WTC11 (cell line): ENCODE measurements at regions not wholly inside any gene's neighbourhood (a gene's known extent, or its start where the extent isn't known, plus 50 kb on each side); places are given as distances from the start of the nearest gene placed in this dataset.

Experiments
- ATAC-seq: fragments of 200-7000 bp; cut with Tn5 transposase; 2 replicates; pipeline ENCODE4 v1.10.0; 2021; ENCODE audit warnings: mild to moderate bottlenecking, moderate library complexity
- CTCF ChIA-PET: fragments of 300-600 bp; sonication (Branson Sonifier 250); formaldehyde crosslinking; loops from one replicate; lab custom pipeline; 2021; ENCODE audit warnings: antibody characterized with exemption; lab: Charles Lee
- POLR2A ChIA-PET: fragments of 350-600 bp; sonication (Branson Sonifier 250); formaldehyde crosslinking; loops from one replicate; lab custom pipeline; 2021; ENCODE audit warnings: antibody characterized with exemption; lab: Charles Lee
- DNase-seq: peaks from one replicate; pipeline ENCODE4 v3.0.0; 2021; ENCODE audit warnings: low spot score
- H3K27ac Mint-ChIP-seq: 2 replicates; pipeline ENCODE4 v1.8.0; 2021; ENCODE audit warnings: mixed read lengths
- H3K27me3 Mint-ChIP-seq: 2 replicates; pipeline ENCODE4 v1.8.0; 2021; ENCODE audit warnings: low read depth, mild to moderate bottlenecking, moderate library complexity, mixed read lengths
- H3K36me3 Mint-ChIP-seq: 2 replicates; pipeline ENCODE4 v1.8.0; 2021; ENCODE audit warnings: mixed read lengths
- H3K4me1 Mint-ChIP-seq: 2 replicates; pipeline ENCODE4 v1.8.0; 2022; ENCODE audit warnings: mixed read lengths
- H3K4me3 Mint-ChIP-seq: 2 replicates; pipeline ENCODE4 v1.8.0; 2021; ENCODE audit warnings: mild to moderate bottlenecking, moderate library complexity, mixed read lengths
- H3K9me3 Mint-ChIP-seq: 2 replicates; pipeline ENCODE4 v1.8.0; 2021; ENCODE audit warnings: mixed read lengths
- ARID4B ChIP-seq: sonication (generic); formaldehyde crosslinking; IDR thresholded peaks from 2 replicates; pipeline ENCODE4 v1.8.0; 2023; ENCODE audit warnings: missing genetic modification reagents, mild to moderate bottlenecking, borderline replicate concordance
- ATF1 ChIP-seq: sonication (generic); formaldehyde crosslinking; IDR thresholded peaks from 2 replicates; pipeline ENCODE4 v1.8.1; 2023; ENCODE audit warnings: mild to moderate bottlenecking, moderate library complexity, missing genetic modification reagents
- CBFB ChIP-seq: sonication (generic); formaldehyde crosslinking; IDR thresholded peaks from 2 replicates; pipeline ENCODE4 v1.8.1; 2022; ENCODE audit warnings: mild to moderate bottlenecking, low read depth, missing genetic modification reagents
- CTCF ChIP-seq: fragments of 200-600 bp; IDR thresholded peaks from 2 replicates; pipeline ENCODE4 v1.8.0; 2022; ENCODE audit warnings: antibody characterized with exemption
- E2F1 ChIP-seq: sonication (generic); formaldehyde crosslinking; IDR thresholded peaks from 2 replicates; pipeline ENCODE4 v1.8.0; 2022; ENCODE audit warnings: mild to moderate bottlenecking, missing genetic modification reagents
- ELF4 ChIP-seq: sonication (generic); formaldehyde crosslinking; IDR thresholded peaks from 2 replicates; pipeline ENCODE4 v1.8.1; 2022; ENCODE audit warnings: low read depth, mild to moderate bottlenecking, moderate library complexity, missing genetic modification reagents
- FOXP1 ChIP-seq: sonication (generic); formaldehyde crosslinking; IDR thresholded peaks from 2 replicates; pipeline ENCODE4 v1.8.0; 2022; ENCODE audit warnings: missing genetic modification reagents, mild to moderate bottlenecking, moderate library complexity, borderline replicate concordance
- GABPB1 ChIP-seq: sonication (generic); formaldehyde crosslinking; IDR thresholded peaks from 2 replicates; pipeline ENCODE4 v1.8.1; 2023; ENCODE audit warnings: mild to moderate bottlenecking, missing genetic modification reagents
- GRHL2 ChIP-seq: fragments of 250-450 bp; sonication (Bioruptor Pico); IDR thresholded peaks from 2 replicates; pipeline ENCODE4 v1.8.0; 2022; ENCODE audit warnings: mild to moderate bottlenecking, moderate library complexity; ENCODE audit not compliant: insufficient replicate concordance, severe bottlenecking
- HMGA2 ChIP-seq: fragments of 250-450 bp; sonication (Bioruptor Pico); IDR thresholded peaks from 2 replicates; pipeline ENCODE4 v1.4.0; 2021; ENCODE audit warnings: mild to moderate bottlenecking, moderate library complexity
- IRF1 ChIP-seq: sonication (generic); formaldehyde crosslinking; IDR thresholded peaks from 2 replicates; pipeline ENCODE4 v1.8.0; 2023; ENCODE audit warnings: missing genetic modification reagents
- JAZF1 ChIP-seq: fragments of 250-450 bp; sonication (Bioruptor Pico); IDR thresholded peaks from 2 replicates; pipeline ENCODE4 v1.9.0; 2021; ENCODE audit warnings: moderate library complexity, mild to moderate bottlenecking, inconsistent platforms
- MYBL2 ChIP-seq: sonication (generic); formaldehyde crosslinking; IDR thresholded peaks from 2 replicates; pipeline ENCODE4 v1.8.1; 2023; ENCODE audit warnings: mild to moderate bottlenecking, moderate library complexity, missing genetic modification reagents
- NFATC4 ChIP-seq: fragments of 250-450 bp; sonication (Bioruptor Pico); IDR thresholded peaks from 2 replicates; pipeline ENCODE4 v1.9.0; 2021; ENCODE audit warnings: mild to moderate bottlenecking
- SMAD4 ChIP-seq: sonication (generic); formaldehyde crosslinking; IDR thresholded peaks from 2 replicates; pipeline ENCODE4 v1.8.0; 2022; ENCODE audit warnings: mild to moderate bottlenecking, missing genetic modification reagents
- SOX15 ChIP-seq: fragments of 250-450 bp; sonication (Bioruptor Pico); IDR thresholded peaks from 2 replicates; pipeline ENCODE4 v1.9.0; 2021; ENCODE audit warnings: mild to moderate bottlenecking
- SP1 ChIP-seq: sonication (generic); formaldehyde crosslinking; conservative IDR thresholded peaks from 2 replicates; pipeline ENCODE4 v1.8.1; 2022; ENCODE audit warnings: missing genetic modification reagents
- USF2 ChIP-seq: sonication (generic); formaldehyde crosslinking; IDR thresholded peaks from 2 replicates; pipeline ENCODE4 v1.8.1; 2023; ENCODE audit warnings: mild to moderate bottlenecking, missing genetic modification reagents, moderate library complexity
- ZNF121 ChIP-seq: sonication (generic); formaldehyde crosslinking; IDR thresholded peaks from 2 replicates; pipeline ENCODE4 v1.8.0; 2023; ENCODE audit warnings: missing genetic modification reagents
- ZNF138 ChIP-seq: sonication (generic); formaldehyde crosslinking; conservative IDR thresholded peaks from 2 replicates; pipeline ENCODE4 v1.8.1; 2022; ENCODE audit warnings: mild to moderate bottlenecking, moderate library complexity, missing genetic modification reagents
- ZNF396 ChIP-seq: fragments of 250-450 bp; sonication (Bioruptor Pico); IDR thresholded peaks from 2 replicates; pipeline ENCODE4 v1.8.0; 2021; ENCODE audit warnings: mild to moderate bottlenecking, moderate library complexity, borderline replicate concordance
- ZNF671 ChIP-seq: fragments of 250-450 bp; sonication (Bioruptor Pico); IDR thresholded peaks from 2 replicates; pipeline ENCODE4 v1.8.0; 2021; ENCODE audit warnings: mild to moderate bottlenecking

GRCh38 chr2:3000125-3000524 lies 377.5 kb downstream of the EIPR1 start:
- no peak for ATAC-seq
- no peak for DNase-seq
- POLR2A ChIA-PET = no interaction called here
- CTCF ChIA-PET = interaction anchor here (0.8 kb wide), 1 partner anchor 145 kb away, joined by 3 read pairs; no protein-coding TSS in a partner anchor
- Mint-ChIP-seq H3K36me3 (no peaks in the 10 kb centered on the region), H3K4me3 (no peak overlapping the region), H3K27ac (no peak overlapping the region), H3K9me3 (no peaks in the 10 kb centered on the region), H3K27me3 (no peaks in the 10 kb centered on the region; the same call in 1 of the 2 replicates)
- no peak for TF ChIP-seq ZNF671 (CRISPR knock-in tag)
- TF ChIP-seq, all 79 proteins: peak for 0
- peaks cover 12% of the 10 kb centered on the region for H3K4me1 Mint-ChIP-seq

- POLR2A ChIA-PET = no interaction called here
- ATAC-seq = no peak
- H3K9me3 Mint-ChIP-seq = no peaks in the 10 kb centered on the region
- TF ChIP-seq ELF4 (CRISPR knock-in tag) (no peak), E2F1 (no peak)
- TF ChIP-seq, all 79 proteins: peak for 0
- H3K27me3 Mint-ChIP-seq = no peaks in the 10 kb centered on the region; the same call in 1 of the 2 replicates
- no peak overlapping the region for H3K27ac Mint-ChIP-seq
- H3K4me1 Mint-ChIP-seq = peaks cover 10% of the 10 kb centered on the region
- CTCF ChIA-PET = no interaction called here
- H3K36me3 Mint-ChIP-seq = no peaks in the 10 kb centered on the region
- H3K4me3 Mint-ChIP-seq = no peak overlapping the region
- DNase-seq = no peak
These were observed 378.6 kb downstream of the EIPR1 start for GRCh38 chr2:2998971-2999370.

GRCh38 chr2:2993172-2993692 lies 384.4 kb downstream of the EIPR1 start:
- Mint-ChIP-seq H3K4me3 (no peak overlapping the region), H3K27ac (no peak overlapping the region), H3K36me3 (peaks cover 6% of the 10 kb centered on the region), H3K4me1 (peaks cover 5% of the 10 kb centered on the region; the same call in 1 of the 2 replicates), H3K27me3 (peaks cover 8% of the 10 kb centered on the region)
- ATAC-seq = no peak
- CTCF ChIA-PET = no interaction called here
- no peak for TF ChIP-seq GRHL2 (CRISPR knock-in tag)
- no peak for TF ChIP-seq FOXP1 (CRISPR knock-in tag)
- TF ChIP-seq ZNF138 (CRISPR knock-in tag) = no peak
- no peak for TF ChIP-seq NFATC4 (CRISPR knock-in tag)
- no peak for TF ChIP-seq ZNF121 (CRISPR knock-in tag)
- TF ChIP-seq JAZF1 (CRISPR knock-in tag) = no peak
- no peak for TF ChIP-seq MYBL2 (CRISPR knock-in tag)
- TF ChIP-seq HMGA2 (CRISPR knock-in tag) = no peak
- no peak for TF ChIP-seq GABPB1 (CRISPR knock-in tag)
- no peak for TF ChIP-seq USF2
- TF ChIP-seq SOX15 (CRISPR knock-in tag) = no peak
- no peak for TF ChIP-seq ZNF396 (CRISPR knock-in tag)
- no peak for TF ChIP-seq SP1 (CRISPR knock-in tag)
- no peak for TF ChIP-seq IRF1 (CRISPR knock-in tag)
- TF ChIP-seq, all 79 proteins: peak for 0
- DNase-seq = no peak
- POLR2A ChIA-PET = no interaction called here
- peaks cover 29% of the 10 kb centered on the region for H3K9me3 Mint-ChIP-seq

GRCh38 chr2:2992634-2993033 lies 385.0 kb downstream of the EIPR1 start:
- peaks cover 6% of the 10 kb centered on the region for H3K36me3 Mint-ChIP-seq
- ChIA-PET CTCF (interaction anchor here (0.8 kb wide), 1 partner anchor 49 kb away, joined by 3 read pairs; no protein-coding TSS in a partner anchor), POLR2A (no interaction called here)
- peaks cover 8% of the 10 kb centered on the region for H3K27me3 Mint-ChIP-seq
- ATAC-seq = no peak
- H3K4me1 Mint-ChIP-seq = peaks cover 5% of the 10 kb centered on the region; the same call in 1 of the 2 replicates
- no peak for DNase-seq
- peaks cover 35% of the 10 kb centered on the region for H3K9me3 Mint-ChIP-seq
- no peak overlapping the region for H3K27ac Mint-ChIP-seq
- no peak overlapping the region for H3K4me3 Mint-ChIP-seq
- no peak for TF ChIP-seq ELF4 (CRISPR knock-in tag)
- no peak for TF ChIP-seq SMAD4 (CRISPR knock-in tag)
- TF ChIP-seq ARID4B (CRISPR knock-in tag) = no peak
- TF ChIP-seq ATF1 (CRISPR knock-in tag) = no peak
- no peak for TF ChIP-seq CTCF
- no peak for TF ChIP-seq CBFB
